SK-N-SH (cell line): ENCODE measurements at regions not wholly inside any gene's neighbourhood (a gene's known extent, or its start where the extent isn't known, plus 50 kb on each side); places are given as distances from the start of the nearest gene placed in this dataset.

Experiments
- CHD2 ChIP-seq: fragments of 150-350 bp; IDR thresholded peaks from 2 replicates; pipeline ENCODE4 v1.6.1; 2018; ENCODE audit warnings: low read length; ENCODE audit not compliant: partially characterized antibody
- CTCF ChIP-seq: fragments of 200-600 bp; sonication (generic); IDR thresholded peaks from 2 replicates; pipeline ENCODE4 v1.6.1; 2017; ENCODE audit warnings: antibody characterized with exemption, mild to moderate bottlenecking, moderate library complexity
- ELF1 ChIP-seq: IDR thresholded peaks from 2 replicates; pipeline ENCODE4 v1.4.0; 2012
- FOXJ3 ChIP-seq: sonication (generic); formaldehyde crosslinking; IDR thresholded peaks from 2 replicates; pipeline ENCODE4 v1.5.1; 2020; ENCODE audit warnings: mild to moderate bottlenecking, missing genetic modification reagents
- FOXM1 ChIP-seq: IDR thresholded peaks from 2 replicates; pipeline ENCODE4 v1.4.0; 2012; ENCODE audit warnings: low read depth, mild to moderate bottlenecking
- MXI1 ChIP-seq: IDR thresholded peaks from 2 replicates; pipeline ENCODE4 v1.6.1; 2012; ENCODE audit warnings: mild to moderate bottlenecking, low read depth, low read length, improper control_type of control experiment
- POLR2AphosphoS5 ChIP-seq: IDR thresholded peaks from 2 replicates; pipeline ENCODE4 v1.6.1; 2012; ENCODE audit warnings: low read depth, low read length
- SIN3A ChIP-seq: IDR thresholded peaks from 2 replicates; pipeline ENCODE4 v1.6.1; 2012; ENCODE audit warnings: low read depth, mild to moderate bottlenecking, low read length, moderate library complexity, borderline replicate concordance
- YY1 ChIP-seq: IDR thresholded peaks from 2 replicates; pipeline ENCODE4 v1.4.0; 2012; ENCODE audit warnings: low read depth, mild to moderate bottlenecking
- ZBTB33 ChIP-seq: IDR thresholded peaks from 2 replicates; pipeline ENCODE4 v1.4.0; 2012; ENCODE audit warnings: low read depth, borderline replicate concordance

- TF ChIP-seq ELF1 (no peak), CTCF (no peak), POLR2AphosphoS5 (no peak), ZBTB33 (no peak), FOXJ3 (no peak), MXI1 (no peak), YY1 (no peak), CHD2 (no peak), FOXM1 (no peak), SIN3A (no peak)
Measured at GRCh38 chr11:111438846-111439520, 59.9 kb upstream of the POU2AF1 start.
